VCaP (cell line): ENCODE measurements at regions not wholly inside any gene's neighbourhood (a gene's known extent, or its start where the extent isn't known, plus 50 kb on each side); places are given as distances from the start of the nearest gene placed in this dataset.

Experiments
- H3K27ac ChIP-seq: fragments of 450-650 bp; 2 replicates; pipeline ENCODE4 v1.5.1; 2017
- TF ChIP-seq, protein P1 (sequence below): fragments of 450-650 bp; conservative IDR thresholded peaks from 2 replicates; pipeline ENCODE4 v1.5.1; 2017; ENCODE audit warnings: mild to moderate bottlenecking, moderate library complexity

DNA sequence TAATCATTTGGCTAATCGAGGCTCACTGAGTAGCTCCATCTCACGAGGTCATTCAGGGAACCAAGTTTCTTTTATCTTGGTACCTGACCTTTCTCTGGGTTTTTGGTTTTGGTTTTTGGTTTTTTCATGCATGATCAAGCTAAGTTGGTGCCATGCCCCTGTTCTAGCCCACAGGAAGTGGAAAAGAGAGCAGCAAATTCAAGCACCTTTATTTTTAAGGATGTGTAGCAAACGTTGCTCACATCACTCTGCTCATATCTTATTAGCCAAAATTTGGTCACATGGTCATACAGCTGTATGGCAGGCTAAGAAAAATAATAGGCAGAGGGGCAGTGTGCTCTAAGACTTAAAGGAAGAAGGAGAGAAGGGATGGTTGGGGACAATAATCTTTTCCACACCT lies 593.5 kb downstream of the DIAPH3 start:
- no peak overlapping the region for H3K27ac ChIP-seq
- TF ChIP-seq, protein P1, sequence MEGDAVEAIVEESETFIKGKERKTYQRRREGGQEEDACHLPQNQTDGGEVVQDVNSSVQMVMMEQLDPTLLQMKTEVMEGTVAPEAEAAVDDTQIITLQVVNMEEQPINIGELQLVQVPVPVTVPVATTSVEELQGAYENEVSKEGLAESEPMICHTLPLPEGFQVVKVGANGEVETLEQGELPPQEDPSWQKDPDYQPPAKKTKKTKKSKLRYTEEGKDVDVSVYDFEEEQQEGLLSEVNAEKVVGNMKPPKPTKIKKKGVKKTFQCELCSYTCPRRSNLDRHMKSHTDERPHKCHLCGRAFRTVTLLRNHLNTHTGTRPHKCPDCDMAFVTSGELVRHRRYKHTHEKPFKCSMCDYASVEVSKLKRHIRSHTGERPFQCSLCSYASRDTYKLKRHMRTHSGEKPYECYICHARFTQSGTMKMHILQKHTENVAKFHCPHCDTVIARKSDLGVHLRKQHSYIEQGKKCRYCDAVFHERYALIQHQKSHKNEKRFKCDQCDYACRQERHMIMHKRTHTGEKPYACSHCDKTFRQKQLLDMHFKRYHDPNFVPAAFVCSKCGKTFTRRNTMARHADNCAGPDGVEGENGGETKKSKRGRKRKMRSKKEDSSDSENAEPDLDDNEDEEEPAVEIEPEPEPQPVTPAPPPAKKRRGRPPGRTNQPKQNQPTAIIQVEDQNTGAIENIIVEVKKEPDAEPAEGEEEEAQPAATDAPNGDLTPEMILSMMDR: no peak

DNA sequence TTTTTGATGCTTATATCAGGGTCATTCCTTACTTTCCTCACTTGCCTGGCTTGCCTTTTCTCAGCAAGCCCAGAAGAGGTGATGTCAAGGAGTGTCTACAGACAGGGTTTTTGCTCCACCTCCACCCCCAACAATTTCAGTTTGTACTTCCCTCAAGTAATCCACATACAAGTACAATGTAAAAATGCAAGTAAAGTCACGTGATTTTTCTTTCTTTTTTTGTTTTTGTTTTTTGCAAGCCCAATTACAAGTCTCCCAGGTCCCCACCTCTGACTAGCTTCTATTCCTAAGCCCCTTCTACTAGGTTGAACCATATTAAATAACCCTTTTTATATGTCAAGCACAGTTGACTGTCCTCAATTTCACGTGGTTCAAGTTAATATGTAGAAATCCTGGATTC lies 579.6 kb downstream of the DIAPH3 start:
- no peak overlapping the region for H3K27ac ChIP-seq
- TF ChIP-seq, protein P1: no peak

DNA sequence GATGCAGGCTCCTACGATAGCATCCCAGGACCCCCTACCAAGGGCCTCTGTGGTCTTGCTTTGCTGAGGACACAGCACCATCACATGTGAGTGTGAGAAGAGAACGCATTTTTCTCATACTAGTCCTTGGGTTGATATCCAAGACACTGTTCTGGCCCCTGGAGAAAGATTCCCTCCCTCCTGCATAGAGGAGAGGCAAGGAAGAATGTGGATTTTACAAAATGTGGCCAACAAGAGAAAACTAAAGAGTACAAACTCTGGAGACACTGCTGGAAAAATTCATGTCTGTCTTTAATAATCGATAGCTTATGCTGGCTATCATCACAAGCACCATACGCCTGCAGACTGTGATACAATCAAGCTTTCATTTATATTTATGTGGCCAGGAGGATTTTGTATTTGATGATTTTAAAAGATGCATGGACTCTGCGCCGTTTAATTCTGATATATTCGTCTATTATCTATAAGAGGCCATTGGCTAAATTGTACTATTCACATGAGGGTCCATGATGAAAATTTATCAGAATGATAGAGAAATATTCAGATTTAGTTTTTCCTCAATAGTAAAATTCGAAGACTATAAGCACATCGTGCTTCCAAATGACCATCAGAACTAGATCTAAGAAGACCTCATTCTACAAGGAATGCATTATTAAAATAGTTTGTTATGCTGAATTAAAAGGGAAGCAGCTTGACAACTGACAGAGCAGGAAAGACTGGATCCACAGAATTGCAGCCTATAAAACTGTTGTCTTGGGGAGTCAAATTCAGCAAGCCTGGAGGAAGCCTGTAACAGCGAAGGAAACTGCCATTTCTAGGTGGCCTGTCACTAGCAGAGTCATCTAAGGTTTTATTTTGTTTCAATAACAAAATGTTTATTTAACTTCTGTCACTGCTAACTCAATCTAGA lies 578.7 kb downstream of the DIAPH3 start:
- TF ChIP-seq, protein P1: no peak
- peak overlapping the region; percentile 50; the same call in 1 of the 2 replicates for H3K27ac ChIP-seq

DNA sequence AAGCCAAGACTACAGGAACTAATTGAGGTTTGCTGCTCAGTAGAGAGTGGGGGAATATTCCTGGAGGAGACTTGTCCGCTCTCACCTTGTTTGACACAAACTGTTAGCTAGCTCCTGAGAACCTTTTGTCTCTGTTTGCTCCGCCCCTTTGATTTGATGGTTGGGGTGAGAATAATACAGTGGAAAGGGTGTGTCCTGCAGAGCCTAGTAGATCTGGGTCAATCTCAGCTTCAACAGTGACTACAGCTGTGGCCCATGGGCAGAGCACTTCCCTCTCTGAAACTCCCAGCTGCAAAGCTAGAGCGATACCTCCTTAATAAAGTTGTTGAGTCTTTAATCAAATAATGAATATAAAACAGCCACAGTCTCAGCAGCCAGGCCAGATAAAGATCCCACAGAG lies 576.7 kb downstream of the DIAPH3 start:
- TF ChIP-seq, protein P1: no peak
- no peak overlapping the region for H3K27ac ChIP-seq

DNA sequence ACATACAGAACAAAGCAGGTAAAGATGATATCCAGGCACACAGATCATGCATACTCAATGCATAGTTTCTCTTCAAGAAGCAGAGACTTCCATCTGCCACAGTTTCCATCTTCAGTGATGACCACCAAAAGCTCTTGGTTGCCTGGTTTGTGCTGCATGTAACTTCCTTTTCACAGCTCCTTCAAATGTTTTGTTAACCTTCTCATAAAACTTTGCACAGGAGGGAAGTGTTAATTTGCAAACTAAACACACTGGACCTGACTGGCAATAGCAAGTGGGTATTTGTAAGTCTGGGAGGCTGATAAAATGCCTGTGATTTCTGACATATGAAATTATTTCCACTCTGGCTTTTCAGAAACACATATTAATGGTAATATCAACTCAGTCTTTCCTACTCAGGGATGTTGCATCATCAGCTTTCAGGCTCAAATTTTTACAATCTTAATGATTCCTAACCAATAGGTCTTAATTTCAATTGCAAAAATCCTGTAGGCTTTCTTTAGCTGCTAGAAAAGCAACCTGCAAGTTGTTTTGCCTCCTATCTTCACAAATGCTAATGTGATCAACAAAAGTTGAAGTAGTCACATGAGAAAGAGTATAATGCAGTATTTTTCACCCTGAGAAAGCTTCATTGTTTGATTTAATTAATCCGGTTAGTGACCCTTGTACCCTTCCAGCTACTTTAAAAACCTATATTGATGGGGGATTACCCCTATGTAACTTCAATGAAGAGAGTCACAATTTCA lies 575.6 kb downstream of the DIAPH3 start:
- TF ChIP-seq, protein P1: no peak
- H3K27ac ChIP-seq: no peak overlapping the region

DNA sequence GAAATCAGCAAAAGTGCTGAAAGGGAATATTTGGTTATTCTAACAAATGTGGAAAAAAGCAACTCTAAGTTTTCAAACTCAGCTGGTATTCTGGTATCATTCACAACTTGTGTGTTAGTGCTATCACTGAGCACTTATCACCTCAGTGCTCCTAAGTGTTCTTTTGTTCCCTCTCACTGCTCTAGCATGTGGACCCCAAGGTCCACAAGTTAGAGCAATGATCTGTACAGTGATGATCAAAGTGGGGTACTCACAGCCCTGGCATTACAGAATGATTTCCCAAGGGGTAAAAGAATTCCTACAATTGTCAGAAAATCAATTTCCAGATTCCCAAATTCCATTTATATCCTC lies 575.0 kb downstream of the DIAPH3 start:
- H3K27ac ChIP-seq: no peak overlapping the region
- TF ChIP-seq, protein P1: no peak

DNA sequence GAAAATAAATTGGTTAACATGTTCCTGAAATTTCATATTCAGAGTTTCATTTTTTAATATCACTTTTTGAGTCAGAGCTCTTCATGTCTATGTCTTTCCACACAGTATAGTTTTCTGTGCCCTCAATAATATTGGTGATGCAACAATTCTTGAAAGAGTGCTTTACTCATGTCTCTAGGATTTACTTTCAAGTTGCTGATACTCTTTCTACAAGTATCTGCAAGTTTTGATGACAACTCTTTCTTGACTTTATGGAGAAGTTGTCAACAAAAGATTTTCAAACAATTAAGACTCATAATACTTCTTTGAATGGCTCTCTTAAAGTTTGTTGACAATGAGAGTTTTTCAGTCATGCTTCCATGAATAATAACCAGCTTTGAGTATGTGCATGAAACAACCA lies 561.7 kb downstream of the DIAPH3 start:
- TF ChIP-seq, protein P1: no peak
- H3K27ac ChIP-seq: no peak overlapping the region
